Right kidney (tissue), 1 donor: ENCODE measurements at regions not wholly inside any gene's neighbourhood (a gene's known extent, or its start where the extent isn't known, plus 50 kb on each side); places are given as distances from the start of the nearest gene placed in this dataset.

ENCODE experiments used
- DNase-seq: peaks from one replicate; pipeline ENCODE4 v3.0.0-alpha.2; 2016

DNA sequence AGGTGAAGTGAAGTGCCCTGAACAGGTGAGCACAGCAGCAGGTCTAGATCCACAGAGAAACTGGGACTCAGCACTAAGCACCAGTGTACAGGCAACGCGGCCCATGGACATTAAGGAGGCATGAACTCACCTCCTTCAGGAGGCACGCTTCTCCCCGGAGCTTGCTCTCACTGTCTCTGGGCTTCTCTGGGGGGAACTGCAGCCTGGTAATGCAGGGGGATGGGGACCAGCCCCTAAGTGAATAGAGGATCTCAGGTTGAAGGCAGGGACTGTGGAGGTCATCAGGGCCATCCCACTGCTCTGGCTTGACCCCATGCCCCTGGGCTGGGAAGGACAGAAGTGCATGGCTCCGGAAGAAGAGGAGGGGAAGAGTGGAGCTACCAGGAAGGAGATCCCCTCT is 495.6 kb upstream of the B3GAT1 start:
- DNase-seq: no peak

DNA sequence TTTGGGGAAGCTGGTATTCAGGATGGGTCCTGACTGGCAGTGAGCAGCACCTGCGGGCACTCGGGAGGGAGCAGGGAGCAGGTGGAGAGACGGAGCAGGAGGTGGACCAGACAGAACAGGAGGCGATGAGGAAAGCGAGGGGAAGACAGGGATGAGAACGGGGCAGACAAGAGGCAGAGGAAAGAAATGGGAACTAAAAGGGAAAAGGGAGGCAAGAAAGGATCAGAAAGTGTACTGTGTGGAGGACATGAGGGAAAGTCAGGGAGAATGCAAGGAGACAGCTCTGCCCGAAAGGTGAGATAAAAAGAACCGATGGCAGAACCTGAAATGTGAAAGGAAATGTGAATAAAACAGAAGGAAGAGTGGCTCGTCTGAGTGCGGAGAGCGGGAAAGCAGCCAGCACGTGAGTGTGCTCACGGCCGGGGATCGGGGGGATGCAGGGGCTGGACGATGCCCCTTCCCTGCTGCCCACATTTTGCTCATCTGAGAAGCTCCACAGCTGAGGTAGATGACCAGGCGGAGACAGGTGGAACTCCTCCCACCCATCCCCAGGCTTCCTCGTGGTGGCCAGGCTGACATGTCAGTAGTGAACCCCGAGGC is 494.4 kb upstream of the B3GAT1 start:
- no peak for DNase-seq

DNA sequence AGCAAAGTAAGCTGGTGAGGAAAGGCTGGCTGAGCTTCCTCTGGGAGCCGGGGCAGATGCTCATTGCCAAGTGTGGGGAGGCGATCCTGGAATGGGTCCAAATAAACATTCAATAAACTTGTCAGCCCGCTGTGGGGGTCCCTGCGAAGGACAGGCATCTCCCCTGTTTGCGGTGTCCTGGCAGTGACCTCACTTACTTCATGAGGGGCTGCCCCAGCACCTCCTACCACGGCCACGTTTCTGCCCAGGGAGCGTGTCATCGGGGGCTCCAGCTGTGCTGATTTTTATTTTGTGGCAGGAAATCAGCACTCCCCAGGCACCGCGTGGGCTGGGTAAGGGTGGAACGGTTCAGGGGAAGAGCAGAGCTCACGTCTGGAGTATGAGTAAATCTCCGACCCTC is 493.9 kb upstream of the B3GAT1 start:
- no peak for DNase-seq

DNA sequence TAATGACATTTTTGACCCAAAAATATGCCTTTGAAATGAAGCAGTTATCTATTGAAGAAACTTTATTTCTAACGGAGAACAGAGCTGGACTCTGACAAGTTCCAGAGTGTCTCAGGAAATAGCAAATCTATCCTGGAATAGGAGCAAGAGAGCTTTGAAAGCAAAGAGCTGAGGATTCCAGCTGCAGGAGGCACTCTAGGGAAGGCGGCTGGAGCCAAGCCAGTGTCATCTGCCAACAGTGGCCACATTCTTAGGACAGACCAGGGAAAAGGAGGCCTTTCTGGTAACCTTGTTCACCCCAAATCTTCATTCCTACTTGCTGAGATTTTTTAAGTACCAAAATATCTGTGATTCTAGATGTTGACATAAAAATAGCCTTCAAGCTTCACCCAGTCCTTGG is 493.5 kb upstream of the B3GAT1 start:
- no peak for DNase-seq

DNA sequence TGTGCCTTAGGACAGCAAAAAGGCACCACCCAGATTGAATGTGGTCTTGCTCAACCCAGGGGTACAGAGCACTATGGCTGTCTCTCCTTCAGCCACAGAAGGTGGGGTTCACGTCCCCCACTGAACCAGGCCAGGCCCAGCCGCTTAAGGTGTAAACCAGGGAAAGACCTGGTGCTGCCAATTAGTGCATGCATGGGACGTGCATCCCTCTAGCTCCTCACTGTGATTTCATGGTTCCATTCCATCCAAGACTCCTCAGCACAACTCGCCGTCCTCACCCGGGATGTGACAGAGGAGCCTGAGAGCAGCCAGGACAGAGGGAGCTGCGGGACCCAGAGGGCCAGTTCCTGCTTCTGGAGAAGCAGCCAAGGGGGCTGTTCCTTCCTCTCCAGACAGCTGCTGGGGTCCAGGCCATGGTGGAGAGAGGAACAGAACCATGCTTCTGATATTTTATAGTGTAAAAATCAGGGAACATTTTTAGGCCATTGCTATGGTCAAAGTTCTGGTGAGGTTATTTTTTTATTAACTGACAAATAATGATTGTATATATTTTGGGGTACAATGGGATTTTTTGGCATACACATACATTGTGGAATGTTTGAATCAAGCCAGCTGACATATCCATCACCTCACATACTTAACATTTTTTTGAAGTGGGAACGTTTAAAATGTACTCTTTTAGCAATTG is 492.2 kb upstream of the B3GAT1 start:
- DNase-seq: no peak

DNA sequence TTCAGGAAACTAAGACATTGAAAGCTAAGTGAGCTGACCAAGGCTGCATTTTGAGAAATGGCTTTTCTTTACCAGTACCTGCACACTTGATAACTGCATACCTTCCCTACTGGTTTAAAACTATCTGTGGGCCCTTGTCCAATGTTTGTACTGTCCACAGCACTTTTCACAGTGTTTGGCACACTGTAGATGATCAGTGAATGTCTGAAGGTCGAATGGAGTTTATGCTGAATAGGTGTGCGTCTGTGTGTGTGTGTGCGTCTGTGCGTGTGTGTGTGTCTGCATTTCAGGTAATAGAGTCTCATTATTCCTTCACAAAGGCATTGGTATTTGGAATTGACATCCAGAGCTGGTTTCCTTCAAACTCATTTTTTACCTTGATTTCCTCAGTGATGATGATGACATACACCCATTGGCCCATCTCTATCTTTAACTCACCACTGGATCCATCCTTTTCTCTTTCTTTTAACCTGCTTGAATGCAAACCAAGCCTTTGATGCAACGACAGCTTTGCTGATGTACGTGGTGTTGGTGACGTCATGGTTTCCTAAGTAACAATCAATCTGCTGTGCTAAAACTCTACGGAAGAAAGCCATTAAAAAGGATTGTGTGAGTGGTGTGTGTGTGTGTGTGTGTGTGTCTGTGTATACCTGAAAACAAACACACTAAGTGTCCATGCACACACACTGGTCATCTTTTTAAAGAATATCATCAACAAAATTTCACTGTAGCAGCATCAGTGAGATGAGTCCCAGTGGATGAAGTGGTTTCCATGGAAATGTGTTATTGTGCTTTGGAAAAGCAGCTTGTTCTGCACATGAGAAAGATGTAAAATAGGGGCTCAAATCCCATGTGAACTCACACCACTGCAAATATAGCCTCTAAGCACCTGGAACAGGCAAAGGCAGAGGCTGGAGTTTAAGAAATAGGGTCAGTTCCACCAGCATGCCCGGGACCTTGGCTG is 490.2 kb upstream of the B3GAT1 start:
- DNase-seq: no peak

DNA sequence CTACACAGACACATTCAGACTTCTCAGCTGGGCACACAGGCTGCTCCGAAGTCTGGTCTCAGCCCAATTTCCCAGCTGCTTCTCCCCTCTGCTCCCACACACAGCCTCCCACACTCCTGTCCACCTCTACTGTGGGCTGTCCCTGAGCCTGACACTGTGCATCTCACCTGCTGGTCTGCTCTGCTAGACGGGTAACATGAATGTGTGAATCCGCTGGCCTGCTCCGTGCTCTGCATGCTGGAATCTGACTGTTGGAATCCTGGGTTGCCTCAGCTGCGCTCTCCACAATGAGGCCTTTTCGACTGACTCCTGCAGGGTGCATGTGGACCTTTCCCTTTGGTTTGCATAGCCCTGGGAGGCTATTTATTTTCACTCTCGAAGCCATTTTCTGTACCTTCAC is 489.5 kb upstream of the B3GAT1 start:
- DNase-seq: no peak

DNA sequence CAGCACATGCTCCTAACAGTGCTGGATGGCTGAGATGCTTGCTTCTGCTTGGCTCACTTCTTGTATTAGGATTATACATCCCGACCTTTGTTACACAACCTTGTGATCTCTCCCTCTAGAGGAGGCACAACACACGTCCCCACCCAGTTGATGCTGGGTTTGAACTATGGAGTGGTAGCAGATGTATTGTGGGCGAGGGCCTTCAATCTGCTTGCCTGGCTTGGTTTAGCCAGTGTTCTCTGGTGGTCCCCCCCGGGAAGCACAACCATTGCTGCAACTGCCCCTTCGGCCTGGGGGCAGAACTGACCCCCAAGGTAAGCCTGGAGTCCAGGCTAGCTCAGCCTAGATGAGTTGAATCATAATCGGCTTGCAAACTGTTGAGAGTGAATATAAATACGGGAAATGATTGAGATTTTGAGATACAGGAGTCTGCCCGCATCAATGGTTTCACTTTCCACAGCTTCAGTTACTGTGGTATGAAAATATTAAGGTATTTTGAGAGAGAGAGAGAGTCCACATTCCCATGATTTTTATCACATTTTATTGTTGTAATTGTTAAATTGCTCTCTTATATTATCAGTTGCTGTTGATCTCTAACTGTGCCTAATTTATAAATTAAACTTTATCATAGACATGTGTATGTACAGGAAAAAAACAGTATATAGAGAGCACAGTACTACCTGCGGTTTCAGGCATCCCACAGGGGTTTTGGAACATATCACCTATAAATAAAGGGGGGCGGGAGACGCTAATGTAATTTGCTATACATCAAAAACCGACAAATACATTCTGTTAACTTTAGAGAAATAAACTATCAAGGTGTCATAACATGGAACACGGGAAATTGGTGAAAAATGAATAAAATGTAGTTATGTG is 482.0 kb upstream of the B3GAT1 start:
- DNase-seq: no peak

DNA sequence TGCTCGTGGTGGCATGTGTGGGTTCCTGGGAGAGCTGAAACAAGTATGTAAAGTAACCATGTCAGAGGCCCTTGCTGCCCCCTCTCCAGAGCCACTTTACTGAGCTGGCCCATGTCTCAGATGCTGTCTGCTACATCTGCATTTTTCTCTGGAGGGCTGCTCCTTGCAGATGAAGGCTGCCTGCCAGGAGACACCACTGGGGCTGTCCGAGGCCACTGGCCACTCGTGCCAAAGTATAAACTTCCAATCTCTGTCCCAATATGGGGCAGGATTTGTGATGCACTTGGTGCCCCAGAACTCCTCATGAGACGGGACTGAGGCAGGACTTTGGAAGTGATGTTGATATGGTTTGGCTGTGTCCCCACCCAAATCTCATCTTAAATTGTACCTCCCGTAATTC is 478.4 kb upstream of the B3GAT1 start:
- no peak for DNase-seq

DNA sequence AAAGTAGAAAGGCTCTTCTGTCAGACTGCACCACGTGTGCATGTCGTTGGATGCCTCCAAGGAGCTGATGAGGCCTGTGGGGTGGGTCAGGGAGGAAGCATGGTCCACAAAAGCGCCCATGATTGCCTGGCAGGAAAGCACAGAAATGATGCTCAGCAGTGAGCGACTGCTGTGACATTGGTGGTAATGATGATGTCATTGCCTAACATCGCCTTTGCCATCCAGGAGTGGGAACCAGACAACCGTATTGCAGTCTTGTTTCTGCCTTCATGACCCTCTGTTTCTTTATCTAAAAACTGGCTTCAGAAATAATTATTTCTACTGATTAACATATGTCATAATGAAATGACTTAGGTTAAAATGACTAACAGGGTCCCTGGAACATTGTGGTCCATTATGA is 477.8 kb upstream of the B3GAT1 start:
- DNase-seq: no peak

DNA sequence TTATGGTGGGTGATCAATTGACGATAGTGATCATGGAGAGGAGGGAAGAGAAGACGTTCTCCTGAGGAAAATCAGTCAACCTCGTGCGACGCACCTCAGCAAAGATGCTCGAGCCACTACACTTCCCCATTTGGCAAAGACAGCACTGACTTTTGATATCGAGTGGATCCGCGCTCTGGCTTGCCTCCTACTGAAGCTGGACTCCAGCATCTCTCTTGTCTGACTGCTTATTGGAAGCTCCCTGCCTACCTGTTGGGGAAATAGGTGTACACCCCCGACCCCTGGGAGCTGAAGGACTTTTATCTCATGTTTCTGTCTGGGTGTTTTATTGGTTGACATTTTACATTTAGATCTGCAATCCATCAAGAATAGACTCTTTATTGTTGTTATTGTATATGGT is 476.8 kb upstream of the B3GAT1 start:
- DNase-seq: no peak

DNA sequence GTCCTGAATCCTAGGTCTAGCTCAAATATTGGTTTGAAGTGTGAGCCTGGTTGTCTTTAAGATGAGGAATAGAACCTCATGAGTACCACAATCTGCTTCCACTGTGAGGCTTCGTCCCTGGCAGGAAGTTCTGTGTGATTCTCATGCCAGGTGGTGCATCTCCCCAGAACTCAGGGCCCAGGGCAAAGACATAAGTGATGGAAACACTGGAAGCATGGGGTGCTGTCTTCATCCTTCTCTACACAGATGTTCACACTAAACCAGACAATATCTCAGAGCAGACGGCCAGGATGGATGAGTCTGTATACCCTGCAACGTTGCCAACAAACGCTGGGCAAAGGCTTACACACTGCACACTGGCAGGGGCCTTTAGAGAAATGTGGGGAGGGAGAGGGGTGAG is 475.9 kb upstream of the B3GAT1 start:
- no peak for DNase-seq

DNA sequence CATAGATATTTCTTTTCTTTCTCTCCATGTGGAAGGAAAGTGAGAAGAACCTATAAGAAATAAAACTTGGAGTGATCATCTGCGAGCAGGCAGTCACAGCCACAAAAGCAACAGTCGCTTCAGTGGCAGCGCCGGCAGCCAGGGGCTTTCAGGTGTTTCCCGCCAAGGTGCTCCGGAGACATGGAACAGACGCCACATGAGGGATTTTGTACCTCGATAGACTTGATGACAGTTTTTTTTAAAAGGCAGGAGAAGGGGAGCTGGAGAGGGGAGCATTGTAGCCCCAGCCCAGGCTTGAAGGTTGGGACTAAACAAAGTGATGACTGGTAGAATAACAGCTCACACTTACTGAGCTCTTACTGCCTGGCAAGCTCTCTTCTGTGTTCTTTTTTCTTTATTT is 471.4 kb upstream of the B3GAT1 start:
- no peak for DNase-seq

DNA sequence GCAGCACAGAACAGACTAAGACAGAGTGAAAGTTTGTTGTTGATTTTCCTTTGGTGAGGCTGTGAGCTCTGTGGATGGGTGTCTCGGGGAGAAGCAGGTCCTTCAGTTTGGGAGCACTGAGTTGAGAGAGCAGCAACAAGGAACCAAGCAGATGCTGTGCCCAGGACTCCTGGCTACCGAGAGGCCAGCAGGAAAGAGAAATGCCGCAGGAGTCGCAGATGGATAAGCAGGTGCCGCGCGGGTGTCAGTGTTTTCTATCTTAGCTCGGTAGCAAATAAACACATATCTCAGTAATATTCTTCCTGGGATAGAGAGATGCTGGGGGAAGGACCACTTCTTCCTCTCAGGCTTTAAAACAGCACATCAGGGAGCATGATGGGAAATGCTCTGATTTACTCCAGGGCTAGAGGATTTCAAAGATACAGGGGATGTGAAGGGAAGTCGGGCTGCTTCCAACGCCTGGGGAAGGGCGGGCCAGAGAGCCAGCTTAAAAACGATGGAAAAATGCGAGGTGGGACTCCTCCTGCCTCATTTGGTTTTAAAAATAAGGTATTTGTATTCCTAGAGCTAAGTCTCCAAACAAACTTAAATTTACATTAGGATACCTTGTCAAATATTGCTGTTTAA is 470.7 kb upstream of the B3GAT1 start:
- no peak for DNase-seq

DNA sequence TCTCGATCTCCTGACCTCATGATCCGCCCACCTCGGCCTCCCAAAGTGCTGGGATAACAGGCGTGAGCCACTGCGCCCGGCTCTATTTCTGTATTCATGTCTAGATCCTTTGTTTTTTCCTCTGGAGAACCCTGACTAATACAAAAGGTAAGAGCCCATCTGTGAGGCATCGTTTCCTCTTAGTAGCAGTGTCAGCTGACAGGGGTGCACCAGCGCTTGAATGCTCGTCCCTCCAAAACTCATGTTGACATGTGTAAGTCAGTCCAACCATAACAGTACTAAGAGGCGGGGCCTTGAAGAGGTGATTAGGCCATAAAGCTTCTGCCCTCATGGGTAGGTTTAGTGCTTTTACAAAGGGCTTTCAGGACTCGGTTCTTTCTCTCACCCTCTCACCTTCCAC is 470.1 kb upstream of the B3GAT1 start:
- no peak for DNase-seq

DNA sequence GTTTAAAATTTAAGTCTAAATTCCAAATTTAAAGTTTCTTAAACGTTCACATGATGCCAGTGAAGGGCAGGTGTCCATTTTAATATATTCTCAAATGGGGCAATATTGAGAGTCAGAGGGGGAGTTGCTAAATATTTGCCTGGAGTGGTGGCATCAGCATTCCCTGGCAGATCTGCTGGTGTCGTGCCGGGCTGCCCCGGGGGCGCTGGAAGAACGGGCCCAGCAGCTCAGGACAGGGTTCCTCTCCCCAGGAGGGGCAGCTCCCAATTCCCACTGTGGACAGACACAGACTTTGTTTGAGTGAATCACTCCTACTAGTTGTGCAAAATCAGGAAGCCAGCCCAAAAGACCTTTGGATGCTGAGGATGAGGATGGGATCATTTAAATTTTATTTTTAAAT is 468.7 kb upstream of the B3GAT1 start:
- DNase-seq: no peak

DNA sequence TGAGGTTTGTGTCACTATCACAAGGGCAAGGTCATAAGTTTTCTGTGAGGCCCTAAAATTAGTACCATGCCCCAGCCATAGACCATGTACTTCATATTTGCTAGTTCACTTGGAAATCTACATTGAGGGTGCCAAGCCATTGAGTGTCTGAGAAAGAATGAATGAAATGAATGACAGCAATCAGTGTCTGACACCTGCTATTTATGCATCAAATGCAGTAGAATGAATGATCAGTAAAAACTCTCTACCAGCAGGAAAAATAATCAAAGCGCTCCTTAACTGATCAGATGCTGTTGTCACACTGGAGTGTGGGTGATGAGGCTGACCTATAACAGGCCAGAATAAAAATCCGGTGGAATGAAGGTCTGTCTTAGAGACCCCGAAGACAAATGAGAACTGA is 467.9 kb upstream of the B3GAT1 start:
- DNase-seq: no peak

DNA sequence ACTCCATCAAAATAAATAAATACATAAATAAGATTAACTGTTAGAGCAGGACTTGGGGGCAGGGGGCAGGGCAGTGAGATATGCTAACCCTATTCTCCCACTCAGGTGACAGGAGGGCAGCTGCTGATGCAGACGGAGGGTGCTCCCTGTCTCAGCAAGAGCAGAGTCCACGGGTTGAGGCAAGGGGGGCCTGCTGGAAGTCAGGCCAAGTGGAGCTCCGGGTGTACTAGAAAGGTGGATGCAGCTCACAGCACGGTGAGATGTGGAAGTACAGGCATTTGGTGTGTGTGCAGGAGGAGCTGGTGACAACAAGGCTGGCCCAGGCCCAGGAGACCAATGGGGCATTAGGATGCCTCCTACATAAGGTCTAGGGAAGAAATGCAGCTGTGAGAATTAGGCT is 467.3 kb upstream of the B3GAT1 start:
- no peak for DNase-seq

DNA sequence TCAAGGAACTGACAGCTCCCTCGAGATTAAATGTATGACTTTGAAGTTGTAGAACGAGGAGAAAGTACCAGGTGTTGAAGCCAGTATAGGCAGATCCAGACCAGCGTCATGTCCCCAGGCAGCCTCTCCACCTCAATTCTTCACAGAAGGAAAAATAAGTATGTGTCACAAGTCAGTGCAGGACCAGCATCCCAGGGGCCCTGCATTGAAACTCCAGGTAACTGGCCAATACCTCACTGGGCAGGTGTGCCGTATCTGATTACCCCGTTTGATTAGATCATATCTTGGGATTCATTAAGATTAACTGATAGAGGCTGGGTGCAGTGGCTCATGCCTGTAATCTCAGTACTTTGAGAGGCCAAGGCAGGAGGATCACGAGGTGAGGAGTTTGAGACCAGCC is 466.7 kb upstream of the B3GAT1 start:
- DNase-seq: no peak

DNA sequence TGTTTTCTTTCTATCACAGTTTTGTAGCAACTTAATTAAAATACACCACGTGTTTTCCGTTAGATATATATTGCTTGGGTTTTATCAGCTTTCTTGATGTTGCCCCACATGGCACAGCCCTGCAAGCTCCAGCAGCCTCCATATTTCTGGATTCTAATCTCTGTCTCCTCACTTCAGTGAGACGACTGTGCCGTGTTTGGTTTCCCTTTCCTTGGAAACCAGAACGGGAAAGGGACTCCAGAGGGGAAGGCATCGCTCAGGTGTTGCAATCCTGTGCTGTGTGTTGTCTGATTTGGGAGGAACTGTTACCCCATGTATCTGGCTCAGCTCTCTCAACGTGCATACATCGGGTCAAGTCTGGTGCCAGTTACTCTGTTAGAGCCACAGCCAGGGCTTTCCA is 464.2 kb upstream of the B3GAT1 start:
- no peak for DNase-seq

DNA sequence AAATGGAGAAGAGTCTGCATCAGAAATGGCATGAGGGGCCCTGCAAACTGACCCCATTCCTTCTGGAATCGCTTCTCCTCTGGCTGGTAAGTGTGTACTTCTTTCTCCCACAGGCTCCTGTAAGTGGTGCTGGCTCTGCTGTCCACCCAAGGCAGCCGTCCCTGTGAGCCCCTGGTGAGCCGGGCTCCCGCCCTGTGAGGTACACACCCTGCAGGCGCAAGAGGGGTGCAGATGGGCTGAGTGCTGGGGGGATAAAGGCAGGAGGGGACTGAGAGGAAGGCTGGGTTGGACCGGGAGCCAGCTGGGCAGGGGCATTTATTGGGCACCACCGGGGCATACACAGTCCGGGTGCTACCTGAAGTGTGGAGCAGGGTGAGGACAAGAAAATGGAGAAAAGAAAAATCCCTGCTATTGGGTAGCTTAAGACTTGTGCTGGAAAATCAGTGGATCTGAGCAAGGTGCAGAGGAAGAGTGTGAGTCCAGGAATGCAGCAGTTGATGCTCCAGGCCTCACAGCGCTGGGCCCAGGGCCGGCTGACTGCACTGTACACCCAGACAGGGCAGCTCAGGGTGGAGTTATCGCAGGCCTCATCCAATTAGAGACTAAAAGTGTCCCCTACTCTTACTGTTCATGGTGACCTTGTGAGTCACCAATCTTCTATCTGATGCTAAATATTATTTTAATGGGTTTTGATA is 455.1 kb upstream of the B3GAT1 start:
- no peak for DNase-seq
